Muscle layer of colon (tissue), 2 donors: ENCODE measurements at regions not wholly inside any gene's neighbourhood (a gene's known extent, or its start where the extent isn't known, plus 50 kb on each side); places are given as distances from the start of the nearest gene placed in this dataset.

Experiments
- H3K27ac ChIP-seq: one replicate; pipeline ENCODE4 v1.7.0; 2013; ENCODE audit warnings: low read depth, mild to moderate bottlenecking, low read length, moderate library complexity
- H3K27me3 ChIP-seq, 2 donors: one replicate each; pipeline ENCODE4 v1.7.0; 2013; ENCODE audit warnings: low read length in 2 of 2, mild to moderate bottlenecking in 2 of 2; ENCODE audit not compliant: insufficient read depth in 2 of 2, control insufficient read depth in 1 of 2
- H3K36me3 ChIP-seq: one replicate; pipeline ENCODE4 v1.7.0; 2013; ENCODE audit warnings: mild to moderate bottlenecking, low read length; ENCODE audit not compliant: insufficient read depth
- H3K4me1 ChIP-seq: one replicate; pipeline ENCODE4 v1.7.0; 2013; ENCODE audit warnings: mild to moderate bottlenecking, low read length; ENCODE audit not compliant: insufficient read depth
- H3K4me3 ChIP-seq, 2 donors: one replicate each; pipeline ENCODE4 v1.7.0; 2013; ENCODE audit warnings: low read length in 2 of 2, low read depth in 1 of 2, mild to moderate bottlenecking in 1 of 2, moderate library complexity in 1 of 2
- H3K9ac ChIP-seq: one replicate; pipeline ENCODE4 v1.7.0; 2013; ENCODE audit warnings: low read length
- H3K9me3 ChIP-seq: one replicate; pipeline ENCODE4 v1.7.0; 2013; ENCODE audit warnings: mild to moderate bottlenecking, low read length
- donor health status: abdominal sarcoma.
- donor health status: Adenocarcinoma of cecum.

DNA sequence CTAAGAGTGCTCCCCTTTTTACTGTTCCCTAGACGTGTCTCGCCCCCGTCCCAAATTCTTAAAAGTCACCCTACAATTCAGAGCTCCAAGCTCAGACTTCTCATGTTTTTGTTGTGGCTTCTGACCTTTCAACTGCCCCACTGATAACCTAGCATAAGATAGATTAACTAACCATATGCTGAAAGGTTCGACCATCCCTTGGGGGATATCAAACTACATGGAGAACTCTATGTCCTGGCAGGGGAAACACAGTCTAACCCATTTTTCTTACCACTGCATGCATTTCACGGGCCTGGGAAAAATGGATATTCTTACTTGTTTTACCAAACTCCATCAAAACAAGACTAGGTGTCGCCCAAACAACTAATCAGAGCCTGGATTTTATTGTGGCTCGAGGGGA, 236.4 kb upstream of the MID1 start:
- no peak overlapping the region for H3K4me3 ChIP-seq
- H3K27ac ChIP-seq, result no peak overlapping the region
- no peaks in the 10 kb centered on the region for H3K27me3 ChIP-seq
- no peaks in the 10 kb centered on the region for H3K9me3 ChIP-seq
- H3K36me3 ChIP-seq, result no peaks in the 10 kb centered on the region
- no peak overlapping the region for H3K9ac ChIP-seq
- H3K4me1 ChIP-seq, result no peaks in the 10 kb centered on the region

DNA sequence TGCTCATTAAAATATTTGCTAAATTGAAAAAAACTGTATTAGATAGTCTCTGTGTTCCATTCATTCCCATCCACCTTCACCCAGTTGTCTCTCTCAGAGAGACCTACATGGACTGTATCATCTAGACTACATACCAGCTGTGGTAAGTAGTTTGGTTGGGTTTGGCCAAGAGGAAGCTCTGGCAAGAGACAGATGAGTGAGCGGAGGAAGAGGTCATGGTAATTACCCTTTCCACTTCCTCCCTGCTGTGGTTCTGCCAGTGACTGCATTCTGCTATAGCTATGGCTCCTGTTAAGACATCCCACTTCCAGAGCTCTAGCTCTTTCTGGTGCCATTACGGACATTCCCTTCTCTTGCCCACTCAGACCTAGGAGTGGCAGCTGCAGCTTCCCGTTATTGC, 239.0 kb upstream of the MID1 start:
- Histone ChIP-seq H3K9ac (no peak overlapping the region), H3K9me3 (no peaks in the 10 kb centered on the region), H3K27ac (no peak overlapping the region), H3K36me3 (no peaks in the 10 kb centered on the region), H3K4me3 (no peak overlapping the region), H3K4me1 (no peaks in the 10 kb centered on the region), H3K27me3 (no peaks in the 10 kb centered on the region)

DNA sequence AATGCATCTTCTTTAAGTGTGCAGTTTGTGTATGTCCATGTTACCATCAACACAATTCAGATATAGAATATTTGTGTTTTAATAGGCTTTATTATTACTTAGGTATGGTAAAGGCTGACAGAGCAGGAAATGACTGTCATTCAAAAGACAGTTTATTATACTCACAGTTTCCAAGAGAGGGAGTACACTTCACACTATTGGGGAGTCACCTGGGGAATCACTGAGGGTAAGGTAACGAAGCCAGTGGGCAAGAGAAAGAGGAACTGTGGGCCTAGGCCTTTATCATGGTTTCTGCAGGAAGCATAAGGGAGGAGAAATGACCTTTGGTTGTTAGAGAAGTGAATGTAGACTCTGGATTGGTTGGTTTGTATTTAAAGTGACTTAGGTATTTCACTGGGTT, 235.1 kb upstream of the HCCS start:
- H3K36me3 ChIP-seq, result no peaks in the 10 kb centered on the region
- H3K9me3 ChIP-seq, result no peaks in the 10 kb centered on the region
- H3K27me3 ChIP-seq, result no peaks in the 10 kb centered on the region
- no peak overlapping the region for H3K27ac ChIP-seq
- no peak overlapping the region for H3K4me3 ChIP-seq
- no peak overlapping the region for H3K9ac ChIP-seq
- no peaks in the 10 kb centered on the region for H3K4me1 ChIP-seq

DNA sequence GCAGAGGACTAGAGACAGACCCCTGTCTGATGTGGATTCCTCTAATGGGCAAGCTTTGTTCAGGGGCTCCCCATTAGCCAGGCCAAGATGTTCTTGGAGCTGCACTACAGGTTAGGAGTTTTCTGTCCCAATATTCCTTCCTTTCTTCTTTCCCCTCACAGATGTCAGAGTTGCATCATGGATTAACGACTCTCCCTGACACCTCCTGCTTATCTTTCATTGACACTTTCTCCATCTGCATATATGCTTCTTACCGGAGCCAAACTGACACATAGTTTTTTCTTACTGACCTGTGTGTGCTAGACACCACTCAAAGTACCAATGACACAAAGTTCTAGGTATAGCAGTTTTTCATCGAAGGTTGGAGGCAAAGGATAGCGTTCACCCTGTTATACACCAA, 228.6 kb upstream of the HCCS start:
- H3K4me1 ChIP-seq, result no peaks in the 10 kb centered on the region
- no peaks in the 10 kb centered on the region for H3K9me3 ChIP-seq
- H3K36me3 ChIP-seq, result no peaks in the 10 kb centered on the region
- H3K4me3 ChIP-seq, result no peak overlapping the region
- peaks cover 0 to under 1% of the 10 kb centered on the region in 2 donors for H3K27me3 ChIP-seq
- H3K9ac ChIP-seq, result no peak overlapping the region
- H3K27ac ChIP-seq, result no peak overlapping the region

DNA sequence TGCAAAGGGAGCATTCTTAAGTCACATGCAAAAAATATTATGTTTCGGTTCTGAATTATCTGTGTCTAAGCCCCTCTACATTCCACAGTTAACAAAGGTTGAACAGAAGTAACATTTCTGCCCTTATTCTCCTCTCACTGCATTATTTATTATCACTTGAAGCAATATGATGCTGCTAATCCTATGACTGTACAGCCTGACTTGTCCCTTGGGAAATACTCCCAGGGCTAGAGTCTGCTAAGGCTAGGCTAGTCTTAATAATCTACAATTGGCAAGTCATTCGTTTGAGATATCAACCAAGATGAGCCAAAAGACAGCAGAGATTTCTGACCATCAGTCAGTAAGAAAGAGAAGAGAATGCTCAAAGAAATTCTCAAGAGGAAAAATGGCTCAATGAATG, 226.9 kb upstream of the HCCS start:
- H3K9me3 ChIP-seq, result no peaks in the 10 kb centered on the region
- H3K9ac ChIP-seq, result no peak overlapping the region
- H3K4me1 ChIP-seq, result no peaks in the 10 kb centered on the region
- no peak overlapping the region for H3K27ac ChIP-seq
- no peaks in the 10 kb centered on the region for H3K36me3 ChIP-seq
- H3K4me3 ChIP-seq, result no peak overlapping the region
- H3K27me3 ChIP-seq, result peaks cover 0 to 6% of the 10 kb centered on the region in 2 donors

DNA sequence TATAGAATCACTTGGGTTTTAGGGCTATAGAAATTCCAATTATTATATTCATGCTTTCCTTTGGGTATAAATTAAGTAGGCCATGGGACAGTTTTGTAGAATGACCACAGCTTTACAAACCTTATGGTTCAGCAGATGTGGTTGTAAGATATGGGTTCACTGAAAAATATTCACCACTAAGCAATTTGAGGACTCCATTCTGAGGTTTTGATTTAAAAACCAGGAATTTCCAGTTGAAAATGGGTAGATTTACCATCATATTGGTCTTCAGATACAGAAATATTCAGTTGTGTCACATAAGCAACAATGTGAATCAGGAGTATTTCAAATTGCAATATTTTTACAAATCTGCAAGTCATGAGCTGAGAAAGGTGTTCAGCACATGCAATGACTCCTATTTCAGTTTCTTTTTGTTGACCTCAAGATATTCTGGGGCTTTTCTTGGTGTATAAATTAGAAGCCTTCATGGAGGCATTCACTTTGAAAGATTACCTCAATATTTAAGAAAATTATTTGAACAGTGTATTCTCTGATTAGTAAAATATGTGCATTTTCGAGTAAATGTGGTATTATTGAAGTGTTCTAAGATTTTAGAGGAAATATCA, 218.4 kb upstream of the HCCS start:
- no peaks in the 10 kb centered on the region for H3K36me3 ChIP-seq
- no peaks in the 10 kb centered on the region for H3K9me3 ChIP-seq
- H3K9ac ChIP-seq, result no peak overlapping the region
- H3K4me3 ChIP-seq, result no peak overlapping the region
- no peaks in the 10 kb centered on the region for H3K4me1 ChIP-seq
- peaks cover 0 to 3% of the 10 kb centered on the region in 2 donors for H3K27me3 ChIP-seq
- H3K27ac ChIP-seq, result no peak overlapping the region

DNA sequence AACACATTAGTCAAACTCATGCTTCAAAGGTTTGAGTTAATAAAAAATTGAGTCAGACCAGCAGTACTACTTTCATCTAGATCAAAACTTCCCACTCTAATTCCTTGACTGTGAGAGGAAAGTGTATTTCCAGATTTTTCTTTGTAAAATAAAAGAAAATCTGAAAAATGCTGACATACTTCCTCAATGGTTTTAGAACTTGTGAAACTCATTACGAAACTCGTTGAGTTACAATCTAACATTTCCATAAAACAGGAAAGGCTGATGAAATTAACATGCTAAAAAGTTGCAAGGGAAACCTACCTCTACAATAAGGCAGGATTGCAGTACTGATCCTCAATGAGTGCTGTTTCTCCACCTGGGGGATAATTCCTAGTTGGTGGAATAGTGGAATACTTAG, 217.8 kb upstream of the HCCS start:
- Histone ChIP-seq H3K4me3 (no peak overlapping the region), H3K27me3 (no peaks in the 10 kb centered on the region), H3K9ac (no peak overlapping the region), H3K9me3 (no peaks in the 10 kb centered on the region), H3K36me3 (no peaks in the 10 kb centered on the region), H3K4me1 (no peaks in the 10 kb centered on the region), H3K27ac (no peak overlapping the region)

DNA sequence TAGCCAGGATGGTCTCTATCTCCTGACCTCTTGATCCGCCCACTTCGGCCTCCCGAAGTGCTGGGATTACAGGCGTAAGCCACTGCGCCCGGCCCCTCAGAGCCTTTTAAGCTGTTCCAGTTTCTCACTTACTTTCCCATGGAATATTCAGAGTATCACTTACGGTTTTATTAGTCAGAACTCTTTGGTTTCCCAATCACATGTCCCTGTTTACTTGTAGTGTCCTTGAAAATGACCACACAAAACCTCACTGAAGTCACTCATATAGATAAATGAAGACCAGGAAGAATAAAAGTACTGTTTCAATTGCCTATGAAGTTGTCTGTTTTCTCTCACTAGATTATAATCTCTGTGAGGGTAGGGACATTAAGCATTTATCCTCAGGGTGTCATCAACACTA, 217.2 kb upstream of the HCCS start:
- Histone ChIP-seq H3K27ac (no peak overlapping the region), H3K4me1 (no peaks in the 10 kb centered on the region), H3K9me3 (no peaks in the 10 kb centered on the region), H3K27me3 (no peaks in the 10 kb centered on the region), H3K9ac (no peak overlapping the region), H3K36me3 (no peaks in the 10 kb centered on the region), H3K4me3 (no peak overlapping the region)

DNA sequence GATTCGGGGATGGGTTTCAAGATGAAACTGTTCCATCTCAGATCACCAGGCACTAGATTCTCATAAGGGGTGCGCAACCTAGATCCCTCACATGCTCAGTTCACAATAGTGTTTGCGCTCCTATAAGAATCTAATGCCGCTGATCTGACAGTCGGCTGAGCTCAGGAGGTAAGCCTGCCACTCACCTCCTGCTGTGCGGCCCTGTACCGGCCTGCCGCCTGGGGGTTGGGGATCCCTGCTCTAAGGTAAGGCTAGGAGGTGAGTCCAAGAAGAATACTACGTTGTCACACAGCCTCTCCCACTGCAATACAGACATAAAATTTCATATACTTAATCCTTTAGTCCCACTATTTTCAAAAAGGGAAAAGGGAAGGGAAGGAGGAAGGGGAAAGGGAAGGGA, 213.4 kb upstream of the HCCS start:
- no peaks in the 10 kb centered on the region for H3K4me1 ChIP-seq
- H3K9ac ChIP-seq, result no peak overlapping the region
- H3K27me3 ChIP-seq, result no peaks in the 10 kb centered on the region

DNA sequence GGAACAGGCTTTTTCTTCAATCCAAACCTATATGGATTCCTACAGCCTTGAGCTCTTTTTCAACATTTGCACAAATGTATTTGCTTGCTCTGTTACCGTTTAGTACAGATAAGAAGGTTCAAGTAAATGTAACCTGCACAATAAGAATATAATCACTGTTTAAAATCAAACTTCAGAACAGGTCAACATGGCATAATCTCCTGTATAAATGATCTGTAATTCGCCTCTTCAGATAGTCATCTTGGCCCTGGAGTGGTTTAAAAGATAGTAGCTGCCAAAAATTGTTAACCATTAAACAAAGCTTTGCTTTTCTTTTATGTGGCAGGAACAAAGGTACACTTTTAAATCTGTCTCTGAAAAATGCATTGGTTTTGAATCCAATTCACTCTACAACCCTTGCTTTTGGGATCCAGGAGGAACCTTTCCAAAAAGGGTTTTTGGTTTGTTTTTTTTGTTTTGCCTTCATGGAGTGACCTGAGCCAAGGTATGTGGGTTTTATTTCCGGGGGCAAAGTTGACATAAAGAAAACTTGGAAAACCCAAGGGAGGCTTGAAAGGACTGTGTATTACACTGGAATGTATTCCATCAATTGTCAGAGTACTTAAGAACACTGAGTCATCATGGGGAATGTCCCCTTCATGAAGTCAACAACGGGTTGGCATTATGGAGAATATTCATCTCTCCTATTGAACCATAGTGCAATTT, 210.4 kb upstream of the HCCS start:
- Histone ChIP-seq H3K9ac (no peak overlapping the region), H3K4me3 (no peak overlapping the region), H3K27ac (no peak overlapping the region), H3K27me3 (no peaks in the 10 kb centered on the region), H3K4me1 (no peaks in the 10 kb centered on the region), H3K36me3 (no peaks in the 10 kb centered on the region), H3K9me3 (no peaks in the 10 kb centered on the region)

More for the DNA sequence above, 213.4 kb upstream of the HCCS start:
- H3K4me3 ChIP-seq, result no peak overlapping the region
- H3K27ac ChIP-seq, result no peak overlapping the region
- H3K9me3 ChIP-seq, result no peaks in the 10 kb centered on the region
- H3K36me3 ChIP-seq, result no peaks in the 10 kb centered on the region

DNA sequence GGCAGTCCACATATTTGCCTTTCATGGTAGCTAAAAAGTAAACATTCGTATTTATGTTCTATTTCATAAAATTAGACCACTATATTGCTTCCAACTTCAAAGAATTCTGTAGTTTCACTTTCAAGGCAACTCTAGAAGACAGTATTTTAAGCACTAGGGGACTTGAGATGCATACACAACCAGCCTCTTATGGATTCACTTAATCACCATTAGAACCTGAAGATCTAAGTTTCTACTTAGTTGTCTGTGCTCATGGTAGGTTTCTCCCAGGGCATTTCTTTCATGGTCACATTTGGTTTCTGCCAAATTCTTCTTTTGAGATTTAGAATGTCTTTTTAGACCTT, 209.9 kb upstream of the HCCS start:
- no peaks in the 10 kb centered on the region for H3K27me3 ChIP-seq
- no peak overlapping the region for H3K27ac ChIP-seq
- H3K9me3 ChIP-seq, result no peaks in the 10 kb centered on the region
- no peak overlapping the region for H3K4me3 ChIP-seq
- H3K36me3 ChIP-seq, result no peaks in the 10 kb centered on the region
- no peaks in the 10 kb centered on the region for H3K4me1 ChIP-seq
- H3K9ac ChIP-seq, result no peak overlapping the region

DNA sequence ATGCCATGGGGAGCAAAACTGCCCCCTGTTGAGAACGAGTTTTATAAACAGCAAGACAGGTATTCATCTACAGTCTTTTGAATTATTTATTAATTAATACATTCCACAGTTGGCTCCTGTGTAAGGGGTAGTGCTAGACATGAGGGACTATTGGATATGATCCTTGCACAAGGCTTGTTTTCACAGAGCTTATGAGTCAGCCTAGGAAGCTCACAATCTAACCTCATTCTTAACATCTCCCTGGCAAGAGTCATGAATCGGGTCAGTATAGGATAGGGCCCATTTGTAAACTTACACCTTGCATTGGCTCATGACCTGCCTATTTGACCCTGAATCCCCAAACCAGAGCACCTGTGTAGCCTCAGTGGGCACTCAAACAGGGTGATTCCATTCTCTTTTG, 209.1 kb upstream of the HCCS start:
- Histone ChIP-seq H3K9ac (no peak overlapping the region), H3K27me3 (no peaks in the 10 kb centered on the region), H3K36me3 (no peaks in the 10 kb centered on the region), H3K27ac (no peak overlapping the region), H3K9me3 (no peaks in the 10 kb centered on the region), H3K4me3 (no peak overlapping the region), H3K4me1 (no peaks in the 10 kb centered on the region)
